ENCODE measurements at regions not wholly inside any gene's neighbourhood (a gene's known extent, or its start where the extent isn't known, plus 50 kb on each side); places are given as distances from the start of the nearest gene placed in this dataset.
"Not testable (repeated sequence)": the region's sequence is repeated elsewhere in the genome, so short reads cannot be mapped to it uniquely, and the experiment has no call there.

- no peak for DNase-seq
Observed at GRCh38 chr6:4486568-4487315, 289.5 kb upstream of the CDYL start.

- no peak for DNase-seq
Observed at GRCh38 chr6:4485735-4486134, 290.5 kb upstream of the CDYL start.

DNA sequence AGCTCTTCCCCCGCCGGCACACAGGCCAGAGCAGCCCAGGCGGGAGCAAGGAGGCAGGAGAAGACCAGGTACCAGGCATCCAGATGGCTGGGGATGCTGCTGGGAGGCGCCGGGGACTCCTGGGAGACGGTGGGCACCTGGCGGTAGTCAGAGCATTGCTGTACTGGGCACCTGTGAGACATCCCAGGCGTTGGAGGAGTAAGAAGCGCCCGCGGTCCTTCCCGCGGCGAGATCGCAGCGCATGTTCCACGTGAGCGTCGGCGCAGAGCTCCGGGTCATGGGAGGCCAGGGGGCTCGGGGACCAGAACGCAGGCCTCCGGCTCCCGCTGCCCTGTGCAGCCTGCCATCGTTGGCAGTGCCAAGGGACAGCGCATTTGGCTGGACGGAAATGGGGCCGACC lies 293.7 kb upstream of the CDYL start:
- no peak for DNase-seq

- DNase-seq: no peak
Observed at GRCh38 chr6:4480788-4481735, 295.1 kb upstream of the CDYL start.

GRCh38 chr6:4478098-4478497 lies 298.1 kb upstream of the CDYL start:
- no peak for DNase-seq

- no peak for DNase-seq
Observed at GRCh38 chr6:4474810-4475209, 301.4 kb upstream of the CDYL start.

DNA sequence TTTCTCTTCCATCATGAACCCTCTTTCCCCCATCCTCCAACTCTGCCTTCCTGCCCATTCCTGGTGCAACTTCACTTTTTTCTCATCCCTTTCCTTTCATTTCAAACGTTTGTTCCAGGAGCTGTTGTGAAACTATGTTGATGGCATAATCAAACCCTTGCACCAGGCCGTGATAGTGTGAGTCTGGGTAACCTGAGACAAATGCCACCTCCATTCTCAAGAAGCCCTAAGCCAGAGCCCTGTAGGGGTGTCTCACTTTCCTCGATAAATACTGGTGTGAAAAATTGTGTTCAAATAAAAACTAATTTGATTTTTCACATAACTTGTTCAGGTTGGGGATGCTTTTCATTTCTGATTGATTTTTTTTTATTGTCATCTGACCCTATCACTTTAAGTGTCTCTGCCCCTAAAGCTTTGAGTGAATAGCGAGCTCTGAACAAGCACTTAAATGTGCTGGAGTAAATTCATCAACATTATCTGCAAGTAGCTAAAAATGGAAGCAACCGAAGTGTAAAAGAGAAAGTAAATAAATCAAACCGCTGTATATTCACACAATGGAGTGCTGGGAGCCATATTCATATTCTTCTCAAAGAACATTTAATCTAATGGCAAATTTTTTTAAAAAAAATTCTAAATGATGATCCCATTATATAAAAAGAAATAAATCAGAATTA lies 303.1 kb upstream of the CDYL start:
- DNase-seq: no peak

- DNase-seq: no peak
Observed at GRCh38 chr6:4472222-4472621, 304.0 kb upstream of the CDYL start.

- not testable (repeated sequence) for DNase-seq
Observed at GRCh38 chr6:4471515-4471914, 304.7 kb upstream of the CDYL start.

DNA sequence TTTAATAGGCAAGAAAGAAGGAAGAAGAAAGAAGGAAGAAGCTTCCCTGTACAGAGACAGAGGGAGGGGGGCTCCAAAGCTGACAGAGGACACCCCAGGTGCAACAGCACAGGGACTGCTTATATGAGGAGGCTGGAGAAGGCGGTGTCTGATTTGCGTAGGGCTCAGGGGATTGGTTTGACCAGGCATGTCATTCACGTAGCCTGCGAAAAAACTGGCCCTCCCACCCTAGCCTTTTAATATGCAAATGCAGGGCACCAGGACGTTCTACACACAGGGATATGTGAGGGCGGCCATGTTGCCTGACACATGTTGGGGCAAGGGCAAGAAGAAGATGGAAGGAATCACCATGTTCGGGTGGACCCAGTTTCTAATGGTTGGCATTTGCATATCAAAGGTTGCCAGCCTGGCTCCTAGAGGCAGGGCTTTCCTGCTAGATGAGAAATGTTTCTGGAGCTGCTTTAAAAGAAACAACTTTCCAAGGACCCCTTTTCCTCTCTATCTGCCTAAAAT lies 305.4 kb upstream of the CDYL start:
- no peak for DNase-seq

DNA sequence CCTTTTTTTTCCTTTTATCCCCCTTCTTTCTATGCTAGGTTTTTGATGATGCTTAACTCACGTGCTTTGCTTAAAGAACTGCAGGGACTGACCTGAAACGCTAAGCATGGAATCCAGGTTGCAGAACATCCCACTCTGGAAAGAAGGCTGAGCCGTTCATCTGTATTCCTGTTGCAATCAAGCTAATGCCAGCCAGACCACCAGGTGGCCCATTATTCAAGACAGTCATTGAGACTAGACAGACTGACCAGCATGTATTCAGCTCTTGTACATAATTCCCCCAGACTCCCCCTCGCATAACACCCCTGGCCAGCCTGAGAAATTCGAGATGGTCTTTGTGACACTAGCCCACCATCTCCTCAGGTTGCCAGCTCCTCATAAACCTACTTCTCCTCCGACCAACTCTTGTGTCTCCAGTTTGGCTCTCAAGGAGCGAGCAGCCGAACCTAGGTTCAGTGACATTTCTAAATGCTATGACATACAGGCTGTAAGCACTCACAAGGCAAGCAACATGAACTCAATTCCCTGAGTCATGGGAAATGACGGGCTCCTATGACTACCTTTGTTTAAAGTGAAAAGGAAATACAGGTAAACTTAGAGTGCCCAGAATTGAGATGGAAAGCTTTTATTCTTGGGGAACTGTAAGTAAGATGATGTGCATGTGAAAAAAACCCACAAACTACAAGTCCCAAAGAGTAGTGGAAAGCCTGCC lies 309.3 kb upstream of the CDYL start:
- no peak for DNase-seq

GRCh38 chr6:4466261-4466660 lies 309.9 kb upstream of the CDYL start:
- no peak for DNase-seq

GRCh38 chr6:4464638-4465037 lies 311.6 kb upstream of the CDYL start:
- DNase-seq: no peak

DNA sequence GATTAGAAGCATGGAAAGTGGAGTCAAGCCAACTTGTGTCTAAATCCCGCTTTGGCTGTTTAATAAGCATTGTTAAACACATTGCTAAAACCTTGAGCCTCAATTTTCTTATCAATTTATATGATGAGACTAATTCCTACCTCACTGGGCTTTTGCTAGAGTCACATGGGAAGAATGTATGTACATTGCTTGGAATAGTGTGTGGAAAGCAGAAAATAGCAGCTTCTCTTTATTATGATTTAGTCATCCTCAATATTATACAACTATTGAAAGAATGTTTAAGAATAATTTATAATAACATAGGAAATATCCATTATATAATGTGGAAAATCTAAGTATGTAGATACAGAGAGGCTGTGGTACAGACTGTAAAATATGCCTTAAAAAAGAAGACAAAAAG lies 313.0 kb upstream of the CDYL start:
- no peak for DNase-seq

GRCh38 chr6:4460586-4461475 lies 315.4 kb upstream of the CDYL start:
- no peak for DNase-seq

DNA sequence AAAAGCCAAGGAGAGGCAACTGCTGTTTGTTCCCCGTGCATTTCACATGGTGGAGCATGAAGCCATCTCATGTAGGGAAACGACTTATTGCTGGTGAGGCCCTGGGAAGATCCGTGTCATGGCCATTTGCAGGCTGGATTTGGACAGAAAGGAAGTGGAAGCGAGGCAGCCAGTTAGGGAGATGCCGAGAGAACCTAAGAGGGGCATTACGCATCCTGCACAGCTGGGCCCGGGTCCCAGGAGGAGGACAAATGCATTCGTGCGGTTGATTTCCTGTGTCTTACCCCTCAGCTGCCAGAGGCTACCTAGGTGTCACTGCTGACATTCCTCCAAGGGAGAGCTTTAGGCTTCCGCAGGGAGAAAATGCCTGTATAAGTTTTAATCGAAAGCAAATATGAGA lies 316.2 kb upstream of the CDYL start:
- DNase-seq: no peak

- peak; percentile 31 for DNase-seq
Observed at GRCh38 chr6:4459032-4459431, 317.2 kb upstream of the CDYL start.

- DNase-seq: no peak
Observed at GRCh38 chr6:4451718-4452117, 316.3 kb upstream of the ECI2 start.

DNA sequence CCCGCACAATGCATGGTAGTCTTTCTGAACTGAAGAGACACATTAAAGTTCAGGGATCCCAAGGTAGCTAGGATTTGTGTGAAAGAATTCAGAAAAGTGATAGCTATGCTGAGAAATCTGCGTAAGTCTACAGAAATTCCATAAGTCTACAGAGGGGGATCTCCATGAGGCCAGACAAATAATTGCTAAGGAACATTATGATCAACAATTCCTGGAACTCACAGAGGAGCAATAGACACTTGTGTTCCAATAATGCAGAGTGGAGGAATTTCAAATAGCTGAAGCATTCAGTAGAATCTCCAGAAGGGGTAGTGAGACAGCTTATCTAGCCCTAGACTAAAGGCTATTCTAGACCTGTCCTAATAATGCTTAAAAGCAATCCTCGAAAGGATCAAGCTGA lies 315.7 kb upstream of the ECI2 start:
- DNase-seq: no peak

DNA sequence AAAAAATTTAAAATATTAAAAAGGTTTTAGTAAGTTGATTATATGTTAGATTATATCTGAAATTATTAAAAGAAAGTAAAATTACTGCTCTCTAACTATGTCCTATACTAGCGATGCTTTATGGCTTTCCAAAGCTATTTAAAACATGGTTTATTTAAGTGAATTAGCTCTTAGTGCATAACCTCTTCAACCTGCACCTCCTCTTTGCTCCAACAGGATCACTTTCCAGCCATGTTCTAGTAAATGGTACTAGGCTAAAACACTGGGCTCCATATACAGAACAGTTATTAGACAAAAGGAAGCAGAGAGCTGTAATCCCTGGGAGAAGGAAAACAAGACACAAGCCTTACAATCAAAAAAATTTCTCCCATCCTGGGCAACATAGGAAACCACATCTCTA lies 314.9 kb upstream of the ECI2 start:
- DNase-seq: no peak

- no peak for DNase-seq
Observed at GRCh38 chr6:4449409-4449808, 314.0 kb upstream of the ECI2 start.

DNA sequence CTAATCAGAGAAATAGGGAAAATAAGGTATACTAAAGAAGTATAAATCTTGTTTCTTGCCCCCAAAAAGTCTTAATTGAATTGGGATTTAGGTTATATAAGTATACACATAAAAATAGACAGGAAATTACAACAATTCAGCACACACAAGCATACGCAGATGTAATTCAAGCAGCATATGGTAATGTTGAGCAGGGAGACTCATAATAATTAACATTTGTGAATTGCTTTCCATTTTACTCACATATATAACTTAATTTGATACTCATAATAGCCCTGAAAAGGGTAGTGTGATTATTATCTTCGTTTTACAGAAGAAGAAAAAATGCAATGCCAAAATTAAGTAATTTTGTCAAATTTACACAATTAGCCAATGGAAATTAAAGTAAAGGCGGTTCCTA lies 313.5 kb upstream of the ECI2 start:
- no peak for DNase-seq
